HG02938 (cell line): ENCODE measurements at regions not wholly inside any gene's neighbourhood (a gene's known extent, or its start where the extent isn't known, plus 50 kb on each side); places are given as distances from the start of the nearest gene placed in this dataset.
A peak's percentile ranks its signal among the peaks of the same experiment; 100 is the strongest.
"Not testable (repeated sequence)": the region's sequence is repeated elsewhere in the genome, so short reads cannot be mapped to it uniquely, and the experiment has no call there.

Source experiments
- ATAC-seq: cut with Tn5 transposase; IDR thresholded peaks from one replicate; pipeline ENCODE4 v1.9.1; 2021; ENCODE audit warnings: mild to moderate bottlenecking, moderate library complexity; ENCODE audit not compliant: unreplicated experiment

DNA sequence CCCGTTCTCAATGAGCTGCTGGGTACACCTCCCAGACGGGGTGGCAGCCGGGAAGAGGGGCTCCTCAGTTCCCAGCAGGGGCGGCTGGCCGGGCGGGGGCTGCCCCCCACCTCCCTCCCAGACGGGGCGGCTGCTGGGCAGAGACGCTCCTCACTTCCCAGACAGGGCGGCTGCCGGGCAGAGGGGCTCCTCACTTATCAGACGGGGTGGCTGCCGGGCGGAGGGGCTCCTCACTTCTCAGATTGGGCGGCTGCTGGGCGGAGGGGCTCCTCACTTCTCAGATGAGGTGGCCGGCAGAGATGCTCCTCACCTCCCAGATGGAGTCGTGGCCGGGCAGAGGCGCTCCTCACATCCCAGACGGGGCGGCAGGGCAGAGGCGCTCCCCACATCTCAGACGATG lies 559.0 kb downstream of the CD109 start:
- ATAC-seq: not testable (repeated sequence)

DNA sequence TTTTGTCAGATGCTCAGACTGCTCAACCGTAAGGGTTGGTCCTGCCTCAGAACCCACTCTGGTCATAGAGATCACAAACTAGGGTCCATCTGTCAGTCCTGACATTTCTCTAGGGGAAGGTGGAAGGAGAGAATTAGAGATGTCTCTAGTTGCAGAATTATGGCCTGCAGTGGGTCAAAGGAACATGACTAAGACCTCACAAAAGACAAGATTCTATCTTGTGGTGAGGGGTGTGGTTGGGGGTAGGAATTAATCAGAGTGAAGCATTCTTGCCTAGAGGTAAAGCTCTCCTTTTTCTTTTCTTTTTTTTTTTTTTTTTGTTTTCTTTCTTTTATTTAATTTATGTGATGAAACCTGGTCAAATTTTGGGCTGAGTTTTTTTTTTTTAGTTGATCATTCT lies 558.1 kb downstream of the CD109 start:
- ATAC-seq: not testable (repeated sequence)

DNA sequence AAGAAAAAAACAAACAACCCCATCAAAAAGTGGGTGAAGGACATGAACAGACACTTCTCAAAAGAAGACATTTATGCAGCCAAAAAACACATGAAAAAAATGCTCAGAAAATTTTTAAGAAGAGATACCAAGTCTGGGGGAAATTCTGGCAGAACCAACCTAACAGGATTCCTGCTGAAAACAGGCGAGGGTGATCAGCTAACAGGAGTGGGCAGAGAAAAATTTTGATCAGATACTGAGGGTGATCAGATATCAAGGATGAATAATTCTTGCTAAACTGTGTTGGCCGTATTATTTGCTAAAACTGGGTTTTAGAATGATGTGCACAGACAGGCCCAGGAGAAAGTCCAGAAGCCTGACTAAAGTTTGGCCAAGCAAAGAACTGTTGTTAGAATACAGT lies 557.3 kb downstream of the CD109 start:
- no peak for ATAC-seq

DNA sequence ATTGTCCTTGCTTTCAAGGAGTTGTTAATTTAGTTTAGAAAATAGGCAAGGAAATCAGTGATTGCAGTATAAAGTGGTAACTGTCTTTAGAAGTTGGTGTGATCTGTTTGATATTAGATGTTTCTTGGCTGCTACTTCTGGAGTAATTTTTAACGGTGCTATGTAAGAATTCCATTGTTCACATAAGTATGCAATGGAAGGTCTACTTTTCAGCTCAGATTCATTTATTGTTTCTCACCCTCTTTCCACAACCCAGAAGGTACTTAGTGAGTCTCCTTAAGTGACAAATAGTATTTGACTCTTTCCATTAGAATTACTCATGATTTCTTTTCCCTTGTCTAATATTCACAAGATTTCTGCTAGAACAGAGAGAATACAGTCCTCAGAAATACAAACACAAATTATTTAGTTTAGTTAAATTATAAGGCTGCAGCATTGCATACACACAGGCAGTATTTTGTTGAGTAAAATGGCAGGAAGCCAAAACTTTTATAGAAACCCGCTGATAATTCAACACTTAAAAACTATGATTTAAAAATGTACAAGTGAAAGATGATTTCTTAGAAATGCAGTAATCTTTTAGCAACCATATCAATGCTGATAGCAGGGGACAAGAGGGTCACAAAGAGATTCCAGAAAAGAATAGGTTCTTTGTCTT lies 554.3 kb downstream of the CD109 start:
- ATAC-seq: no peak

DNA sequence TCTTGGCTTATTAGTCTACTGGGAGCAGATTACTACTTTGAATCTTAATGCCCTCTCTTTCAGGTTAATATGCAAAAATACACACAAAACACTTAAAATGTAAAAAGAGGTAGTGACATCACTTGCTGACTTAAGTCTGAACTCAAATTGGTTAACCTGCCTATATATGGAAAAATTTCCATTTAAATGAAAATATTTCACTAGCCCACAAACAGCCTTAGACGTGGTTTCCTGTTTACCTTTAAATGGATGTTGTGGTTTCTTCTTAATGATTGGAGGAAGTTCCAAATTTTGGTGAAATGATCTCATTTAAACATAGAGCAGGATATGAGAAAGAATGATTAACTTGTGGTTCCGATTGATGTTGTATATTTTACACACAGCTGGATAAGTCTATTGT lies 553.7 kb downstream of the CD109 start:
- ATAC-seq: peak; percentile 86

DNA sequence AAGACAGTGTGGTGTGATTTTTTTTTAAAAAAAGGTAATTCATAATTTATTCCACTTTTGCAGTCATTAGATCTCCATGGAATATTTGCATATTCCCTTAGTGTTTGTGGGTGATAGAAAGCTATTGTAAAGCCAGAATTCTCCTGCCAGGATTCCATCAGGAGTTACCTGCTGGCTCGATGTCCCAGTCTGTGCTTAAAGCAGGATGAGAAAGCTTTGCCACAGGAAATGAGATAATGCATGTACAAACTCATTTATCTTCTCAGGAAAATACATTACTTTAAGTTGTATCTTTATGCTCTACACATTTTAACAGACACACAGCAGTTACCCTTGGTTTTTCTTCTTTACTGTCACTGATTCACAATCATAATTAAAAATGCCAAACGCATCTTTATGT lies 553.0 kb downstream of the CD109 start:
- no peak for ATAC-seq

DNA sequence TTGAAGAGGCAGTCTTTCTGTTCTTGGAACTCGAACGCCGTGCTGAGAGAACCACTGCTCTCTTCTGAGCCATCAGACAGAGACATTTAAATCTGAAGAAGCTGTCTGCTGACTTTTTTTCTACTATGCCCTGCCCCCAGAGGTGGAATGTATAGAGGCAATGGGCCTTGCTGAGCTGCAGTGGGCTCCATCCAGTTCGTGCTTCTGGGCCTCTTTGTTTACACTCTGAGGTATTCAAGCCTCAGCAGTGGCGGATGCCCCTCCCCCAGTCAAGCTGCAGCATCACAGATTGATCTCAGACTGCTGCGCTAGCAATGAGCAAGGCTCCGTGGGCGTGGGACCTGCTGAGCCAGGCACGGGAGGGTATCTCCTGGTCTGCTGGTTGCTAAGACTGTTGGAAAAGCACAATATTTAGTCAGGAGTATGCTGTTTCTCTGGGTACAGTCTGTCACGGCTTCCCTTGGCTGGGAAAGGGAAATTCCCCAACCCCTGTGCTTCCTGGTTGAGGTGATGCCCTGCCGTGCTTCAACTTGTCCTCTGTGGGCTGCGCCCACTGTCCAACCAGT lies 526.8 kb downstream of the CD109 start:
- no peak for ATAC-seq

DNA sequence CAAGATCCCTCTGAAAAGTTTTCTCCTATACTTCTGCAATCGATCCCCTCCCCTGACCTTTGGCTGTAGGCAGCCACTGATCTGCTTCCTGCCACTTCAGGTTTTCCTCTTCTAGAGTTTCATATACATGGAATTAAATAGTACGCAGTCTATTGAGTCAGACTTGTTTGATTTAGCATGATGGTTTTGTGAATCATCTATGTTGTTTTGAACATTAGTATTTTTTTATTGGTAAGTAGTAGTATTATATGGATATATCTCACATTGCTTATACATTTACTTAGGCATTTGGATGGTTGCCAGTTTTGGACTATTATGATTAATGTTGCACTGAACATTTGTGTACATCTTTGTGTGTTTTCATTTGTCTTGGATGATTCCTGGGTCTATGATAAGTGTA lies 518.0 kb downstream of the CD109 start:
- no peak for ATAC-seq

DNA sequence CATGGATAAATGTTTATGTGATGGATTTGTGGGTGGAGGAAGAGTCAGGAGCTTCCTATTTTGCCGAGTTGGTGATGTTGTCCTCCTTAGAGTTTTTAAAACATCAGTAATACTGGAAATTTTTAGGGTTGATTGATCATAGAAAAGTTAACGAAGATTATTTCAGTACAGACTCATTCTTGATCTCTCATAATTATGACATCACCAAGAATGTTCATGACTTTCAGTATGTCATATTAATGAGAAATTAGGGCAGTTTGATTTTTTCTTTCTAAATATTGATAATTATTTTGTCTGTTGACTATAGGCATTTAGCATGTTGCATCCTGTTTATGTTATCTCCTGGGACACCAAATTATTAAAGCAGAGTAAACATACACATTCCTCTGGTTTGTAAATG lies 512.2 kb downstream of the CD109 start:
- ATAC-seq: no peak

DNA sequence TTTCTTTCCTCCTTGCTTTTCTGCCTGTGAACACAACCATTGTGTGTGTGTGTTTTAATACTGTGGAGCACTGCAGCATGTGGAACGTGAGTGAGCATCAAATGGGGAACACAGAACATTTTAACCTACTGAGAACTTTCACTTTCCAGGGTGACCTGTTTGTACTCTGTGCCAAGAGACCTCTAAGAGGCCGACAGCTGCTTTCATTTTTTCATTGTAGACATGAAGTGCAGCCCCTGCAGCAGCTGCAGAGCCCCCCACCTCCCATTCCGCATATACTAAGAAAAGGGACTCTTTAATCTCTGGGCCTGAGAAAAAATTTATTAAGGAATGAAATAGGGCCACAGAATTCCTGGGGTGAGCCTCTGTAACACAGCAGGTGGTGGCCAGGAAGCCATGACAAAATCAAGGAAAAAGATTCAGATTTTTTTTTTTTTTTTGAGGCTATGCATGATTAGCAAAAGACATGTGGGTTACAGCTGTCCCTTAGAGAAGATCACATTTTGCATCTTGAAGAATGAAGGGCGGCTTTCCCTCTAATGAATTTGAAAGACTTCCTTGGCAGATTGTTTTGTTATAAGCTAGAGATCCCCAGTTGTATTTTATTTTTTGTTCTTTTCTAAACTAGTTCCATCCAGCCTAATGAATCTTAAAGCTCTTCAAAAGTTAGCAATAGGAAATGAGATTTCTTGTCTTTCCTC lies 503.4 kb downstream of the CD109 start:
- ATAC-seq: no peak

DNA sequence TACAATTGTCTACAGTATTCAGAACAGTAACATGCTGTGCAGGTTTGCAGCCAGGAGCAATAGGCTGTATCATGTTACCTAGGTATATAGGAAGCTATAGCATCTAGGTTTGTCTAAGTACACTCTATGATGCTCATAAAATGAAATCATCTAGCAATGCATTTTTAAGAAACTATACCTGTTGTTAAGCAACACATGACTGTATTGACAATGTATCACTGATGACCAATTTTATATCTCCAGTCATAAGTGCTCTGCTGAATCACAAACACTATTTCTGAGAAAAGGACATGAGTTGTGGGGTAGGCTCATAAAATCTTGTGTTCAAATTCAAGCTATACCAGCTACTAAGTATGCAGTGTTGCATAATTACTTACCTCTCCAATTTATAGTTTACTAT lies 501.3 kb downstream of the CD109 start:
- ATAC-seq: no peak

DNA sequence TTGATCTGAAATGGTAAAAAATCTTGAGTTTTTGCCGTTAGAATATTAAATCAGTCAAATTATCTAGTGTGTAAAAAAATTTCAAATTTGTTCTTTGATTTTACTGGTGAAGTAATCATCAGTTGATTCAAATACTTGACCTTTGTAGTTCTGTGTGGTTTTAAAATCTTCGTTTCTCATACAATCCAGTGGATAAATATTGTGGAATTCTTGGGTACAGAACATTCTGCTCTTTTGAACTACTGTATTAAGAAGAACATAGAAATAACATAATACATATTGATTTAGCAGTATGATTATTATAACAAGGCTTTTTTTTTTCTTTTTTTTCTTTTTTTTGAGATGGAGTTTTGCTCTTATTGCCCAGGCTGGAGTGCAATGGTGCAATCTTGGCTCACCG lies 491.8 kb downstream of the CD109 start:
- ATAC-seq: no peak

DNA sequence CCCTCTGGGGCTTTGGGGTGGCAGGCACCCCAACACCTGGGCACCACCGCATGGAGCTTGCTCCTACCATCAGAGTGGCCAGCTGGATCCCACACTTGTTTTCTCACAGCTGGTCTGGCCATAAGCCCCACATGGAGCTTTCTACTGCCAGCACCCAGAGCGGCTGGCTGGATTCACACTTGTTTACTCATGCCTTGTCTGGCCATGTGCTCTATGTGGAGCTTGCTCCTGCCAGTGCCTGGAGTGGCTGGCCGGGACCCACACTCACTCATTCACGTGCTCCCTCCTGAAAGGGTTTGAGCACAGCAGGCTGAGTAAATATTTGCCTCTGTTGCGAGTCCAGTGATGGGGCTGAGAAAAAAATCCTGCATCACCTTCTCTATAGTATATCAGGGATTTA lies 487.0 kb downstream of the CD109 start:
- no peak for ATAC-seq

DNA sequence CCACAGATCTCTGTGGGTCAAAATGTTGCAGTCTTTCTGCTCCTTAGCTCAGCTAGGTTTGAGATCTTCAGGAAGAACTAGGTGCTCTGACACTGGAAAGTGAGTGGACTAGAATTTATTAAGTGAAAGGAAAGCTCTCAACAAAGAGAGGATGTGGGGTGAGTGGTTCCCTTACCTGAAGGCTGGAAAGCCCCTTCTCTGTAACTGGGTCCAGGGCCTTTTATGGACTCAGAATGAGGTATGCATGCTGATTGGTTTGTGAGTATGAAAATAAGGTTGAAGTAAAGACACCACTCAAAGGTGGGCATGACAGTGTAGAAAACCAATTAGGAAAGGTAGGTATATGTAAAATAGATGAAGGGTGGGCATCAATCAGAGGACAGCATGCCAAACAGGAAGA lies 485.5 kb downstream of the CD109 start:
- no peak for ATAC-seq

DNA sequence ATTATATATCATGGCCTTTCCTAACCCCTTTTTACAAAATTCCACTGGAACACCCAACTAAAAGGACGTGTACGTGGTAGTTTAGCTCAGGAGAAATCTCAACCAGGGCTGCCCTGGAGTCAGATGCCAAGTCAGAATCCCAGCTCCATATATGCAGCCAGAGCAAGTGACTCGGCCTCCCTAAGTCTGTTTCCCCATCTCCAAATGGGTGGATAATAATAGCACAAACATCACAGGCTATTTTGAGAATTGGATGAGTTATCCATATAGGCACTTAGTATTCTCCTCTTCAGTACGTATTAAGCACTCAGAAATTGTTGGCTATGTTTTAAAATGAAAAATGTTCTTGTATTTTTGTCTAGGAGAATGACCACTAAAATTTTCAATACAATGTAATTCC lies 481.5 kb downstream of the CD109 start:
- ATAC-seq: no peak

DNA sequence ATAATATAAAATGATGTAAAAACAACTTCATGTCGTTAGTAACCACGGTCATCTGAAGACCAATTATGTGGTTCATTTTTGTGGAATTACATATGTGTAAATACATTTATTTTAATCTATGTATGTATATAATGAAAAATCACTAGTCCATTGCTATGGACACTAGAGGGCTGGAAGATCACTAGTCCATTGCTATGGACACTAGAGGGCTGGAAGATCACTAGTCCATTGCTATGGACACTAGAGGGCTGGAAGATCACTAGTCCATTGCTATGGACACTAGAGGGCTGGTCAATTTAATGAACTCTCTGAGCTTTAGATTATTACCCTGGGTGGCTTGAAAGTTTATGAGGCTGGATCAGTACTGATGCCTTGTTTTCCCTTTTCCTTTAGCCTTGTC lies 474.5 kb downstream of the CD109 start:
- not testable (repeated sequence) for ATAC-seq

DNA sequence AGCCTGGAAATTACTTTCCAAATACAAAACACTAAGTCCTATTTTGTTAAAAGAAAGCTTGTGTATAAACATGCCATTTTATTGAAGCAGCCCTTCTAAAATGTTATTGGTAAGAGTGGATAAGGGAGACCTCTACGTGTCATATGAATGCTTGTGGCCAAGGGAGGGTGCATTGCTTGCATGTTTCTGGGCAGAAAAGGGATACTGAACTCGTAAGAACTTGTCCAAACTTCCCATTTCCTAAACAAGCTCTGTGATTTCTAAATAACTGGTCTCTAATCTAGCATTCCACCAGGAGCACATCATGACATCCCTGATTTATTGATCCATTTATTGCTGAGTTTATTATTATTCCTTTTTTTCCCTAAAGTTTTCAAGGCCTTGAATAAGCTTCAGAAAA lies 474.1 kb downstream of the CD109 start:
- no peak for ATAC-seq

DNA sequence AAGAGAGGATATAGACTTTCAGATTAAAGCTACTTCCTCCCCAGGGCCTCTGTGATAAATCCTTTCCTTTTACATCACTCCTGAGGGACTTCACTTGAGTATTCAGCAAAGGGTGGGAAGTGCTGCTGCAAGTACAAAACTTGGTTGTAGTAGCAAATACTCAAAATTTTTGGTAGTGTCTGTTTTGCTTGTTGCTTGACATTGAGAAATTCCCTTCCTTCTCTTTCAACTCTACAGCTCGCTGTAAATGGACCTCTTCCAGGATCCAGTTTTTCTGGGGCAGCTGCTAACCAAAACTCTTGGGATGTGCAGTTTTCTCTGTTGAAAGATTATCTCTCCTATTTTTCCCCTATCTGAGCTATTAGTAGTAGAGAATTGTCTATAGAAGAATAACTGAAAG lies 472.0 kb downstream of the CD109 start:
- no peak for ATAC-seq

DNA sequence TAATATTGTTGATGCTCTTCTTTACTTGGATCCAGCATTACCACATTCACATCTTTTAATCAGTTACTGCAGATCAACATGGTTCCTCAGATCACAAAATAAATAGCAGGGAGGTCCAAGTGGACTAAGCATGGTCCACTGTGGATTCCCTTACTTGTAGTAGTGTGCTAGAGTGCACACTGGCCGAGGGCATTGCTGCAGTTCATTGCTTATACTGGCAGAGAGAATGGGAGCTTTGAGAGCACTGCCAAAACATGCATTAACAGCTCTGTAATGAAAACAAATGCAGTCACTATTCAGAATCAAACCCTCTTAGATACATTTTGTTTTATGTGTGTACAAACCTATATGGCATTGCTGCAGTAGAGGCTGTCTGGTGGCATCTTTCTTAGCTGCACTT lies 471.5 kb downstream of the CD109 start:
- ATAC-seq: no peak

DNA sequence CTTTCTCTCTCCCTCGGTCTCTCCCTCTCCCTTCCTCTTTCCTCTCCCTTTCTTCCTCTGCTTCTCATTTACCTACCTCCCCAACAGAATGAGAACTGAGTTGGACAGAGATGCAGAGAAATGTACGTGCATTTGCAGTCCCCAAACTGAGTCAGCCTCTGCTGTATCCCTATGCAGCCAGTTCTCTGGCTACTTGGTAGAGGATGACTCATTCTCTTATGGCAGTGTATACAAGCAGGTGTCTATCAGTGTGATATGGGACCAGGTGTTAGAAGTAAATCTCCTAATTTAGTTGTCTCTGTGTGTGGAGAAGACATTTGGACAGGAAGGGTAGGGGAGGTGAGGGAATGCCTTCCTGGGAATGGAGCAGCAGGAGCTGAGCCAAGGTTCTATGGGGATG lies 470.8 kb downstream of the CD109 start:
- no peak for ATAC-seq

DNA sequence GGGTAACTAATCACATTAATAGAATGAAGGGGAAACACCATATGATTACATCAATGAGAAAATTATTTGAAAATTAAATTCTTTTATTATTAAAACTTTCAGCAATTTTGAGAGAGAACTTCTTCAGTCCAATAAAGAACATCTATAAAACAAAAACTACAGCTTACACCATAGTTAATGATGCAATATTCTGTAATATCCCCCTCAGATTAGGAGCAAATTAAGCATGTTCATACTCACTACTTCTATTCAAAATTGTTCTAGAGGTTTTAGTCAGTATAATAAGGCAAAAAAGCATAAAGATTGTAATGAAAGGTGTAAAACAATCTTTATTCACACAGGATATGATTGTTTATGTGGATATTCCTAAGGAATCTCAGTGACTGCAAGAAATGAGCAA lies 465.4 kb downstream of the CD109 start:
- no peak for ATAC-seq

DNA sequence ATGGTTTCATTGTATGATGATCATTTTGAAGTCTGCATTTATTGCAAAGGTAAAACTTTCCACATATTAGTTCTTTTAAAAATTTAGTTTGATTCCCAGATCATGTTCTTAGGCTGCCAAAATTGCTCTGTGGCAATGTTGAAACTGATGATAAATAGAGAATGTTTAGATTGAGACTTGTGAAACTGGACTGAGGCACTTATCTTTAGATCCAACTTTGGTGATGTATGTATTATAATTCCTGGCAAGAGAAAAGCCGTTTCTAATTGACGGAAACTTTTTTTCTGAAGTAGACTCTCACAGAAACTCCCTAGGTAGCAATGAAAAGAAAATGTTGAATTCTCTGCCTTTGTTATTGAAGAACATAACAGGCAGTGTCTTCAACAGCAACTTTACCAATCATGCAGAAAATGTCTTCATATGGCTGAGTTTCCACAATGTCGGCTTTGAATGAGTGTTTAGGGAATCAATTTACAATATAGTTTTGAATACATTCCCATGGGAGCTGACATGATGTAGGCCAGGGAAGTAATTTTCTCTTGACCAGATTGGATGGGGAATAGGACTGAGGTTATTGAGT lies 456.2 kb downstream of the CD109 start:
- no peak for ATAC-seq
